ENCODE measurements at regions not wholly inside any gene's neighbourhood (a gene's known extent, or its start where the extent isn't known, plus 50 kb on each side); places are given as distances from the start of the nearest gene placed in this dataset.
A peak's percentile ranks its signal among the peaks of the same experiment; 100 is the strongest.

DNA sequence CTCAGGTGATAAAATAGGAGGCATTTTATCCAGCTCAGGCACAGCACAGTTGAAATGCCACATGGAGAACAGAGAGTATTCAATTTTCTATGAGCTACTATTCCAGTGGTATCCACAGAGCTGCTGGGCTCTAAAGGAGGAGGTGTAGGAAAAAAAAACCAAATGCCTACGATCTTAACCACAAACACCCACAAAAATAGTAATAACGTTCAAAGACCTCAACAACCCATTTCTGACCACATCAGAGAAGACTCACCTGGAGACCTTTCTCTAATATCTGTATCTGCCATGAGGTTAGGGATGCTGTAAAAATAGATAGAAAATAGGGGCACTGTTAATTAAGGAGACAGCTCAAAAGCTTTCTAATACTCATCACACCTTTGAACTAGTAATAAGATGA lies 294.6 kb upstream of the PARD3B start:
- DNase-seq (ENCODE audit: low read depth in 4 of 6, low spot score in 6 of 6), result no peak
- Histone ChIP-seq H3K27me3 (ENCODE audit: control insufficient read depth, insufficient read depth, low read length) (peaks cover 2% of the 10 kb centered on the region), H3K4me1 (ENCODE audit: control insufficient read depth, insufficient read depth, low read length) (peaks cover 11% of the 10 kb centered on the region), H3K9me3 (ENCODE audit: control insufficient read depth, insufficient read depth, low read length) (no peaks in the 10 kb centered on the region), H3K27ac (ENCODE audit: low read depth, low read length) (no peak overlapping the region), H3K36me3 (ENCODE audit: control insufficient read depth, insufficient read depth, low read length) (no peaks in the 10 kb centered on the region), H3K4me3 (ENCODE audit: low read depth, low read length) (no peak overlapping the region)
- no CpG with 5 or more reads among the region's 2 CpGs for WGBS (ENCODE audit: insufficient coverage)

DNA sequence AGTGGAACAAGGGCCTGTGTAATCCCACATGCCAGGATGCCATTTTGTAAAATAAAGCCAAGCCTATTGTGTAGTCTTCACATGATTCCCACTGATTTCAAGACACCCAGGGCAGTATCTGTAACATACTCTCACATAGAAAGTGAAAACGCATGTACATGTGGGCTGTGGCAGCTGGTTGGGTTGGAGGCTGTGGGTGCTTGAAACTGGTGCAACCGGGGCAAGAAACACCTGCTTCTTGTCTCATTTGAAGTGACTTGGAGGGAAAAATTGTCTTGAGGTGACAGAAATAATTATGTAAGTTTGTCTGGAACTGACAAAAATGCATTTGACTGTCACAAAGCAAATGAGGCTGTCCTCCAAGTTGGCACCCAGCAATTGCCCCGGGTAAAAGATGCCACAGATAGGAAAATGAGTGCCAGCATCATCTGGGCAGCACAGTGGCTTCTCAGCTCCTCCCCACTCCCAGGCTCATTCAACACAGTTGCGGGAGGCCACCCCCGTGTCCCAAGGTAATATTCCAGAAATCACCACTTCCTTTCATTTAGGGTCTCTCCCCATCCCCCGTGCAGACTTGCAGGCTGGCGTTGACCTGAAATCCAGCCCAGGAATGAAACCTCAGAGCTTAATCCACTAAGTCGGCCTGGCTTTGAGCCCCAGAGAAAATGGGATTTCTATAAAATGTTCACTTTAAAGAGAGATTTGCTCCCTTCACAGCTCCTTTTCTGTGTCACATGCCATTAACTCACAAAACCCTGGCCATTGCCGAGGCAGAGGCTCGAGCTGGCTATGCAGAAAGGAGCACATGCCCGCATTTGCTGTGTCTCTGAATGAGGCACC lies 293.9 kb upstream of the PARD3B start:
- WGBS (ENCODE audit: insufficient coverage), result 70% methylated on average over 8 of the region's 11 CpGs
- no peak for DNase-seq (ENCODE audit: low read depth in 4 of 6, low spot score in 6 of 6)
- peaks cover 2% of the 10 kb centered on the region for H3K27me3 ChIP-seq (ENCODE audit: control insufficient read depth, insufficient read depth, low read length)
- no peaks in the 10 kb centered on the region for H3K9me3 ChIP-seq (ENCODE audit: control insufficient read depth, insufficient read depth, low read length)
- no peak overlapping the region for H3K27ac ChIP-seq (ENCODE audit: low read depth, low read length)
- H3K4me3 ChIP-seq (ENCODE audit: low read depth, low read length), result no peak overlapping the region
- peaks cover 11% of the 10 kb centered on the region for H3K4me1 ChIP-seq (ENCODE audit: control insufficient read depth, insufficient read depth, low read length)
- H3K36me3 ChIP-seq (ENCODE audit: control insufficient read depth, insufficient read depth, low read length), result no peaks in the 10 kb centered on the region

DNA sequence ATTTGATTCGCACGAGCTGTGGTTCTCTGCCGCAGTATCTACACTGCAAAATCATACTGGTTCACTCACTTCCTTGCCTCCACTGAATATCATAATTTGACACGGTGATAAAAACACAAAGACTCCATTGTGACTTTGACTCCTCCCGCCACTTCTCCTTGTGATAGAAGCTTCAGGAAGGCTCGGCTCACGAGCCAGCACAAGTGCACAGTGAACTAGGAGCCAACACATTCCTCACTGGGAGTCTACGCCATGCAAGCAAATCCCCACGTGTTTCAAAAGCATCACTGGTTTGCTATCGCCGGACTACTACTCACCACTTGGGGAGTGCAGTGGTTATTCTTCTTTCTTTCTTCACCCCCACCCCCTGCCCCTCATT lies 293.3 kb upstream of the PARD3B start:
- no peak overlapping the region for H3K27ac ChIP-seq (ENCODE audit: low read depth, low read length)
- 54% methylated on average over 10 of the region's 11 CpGs for WGBS (ENCODE audit: insufficient coverage)
- no peaks in the 10 kb centered on the region for H3K9me3 ChIP-seq (ENCODE audit: control insufficient read depth, insufficient read depth, low read length)
- no peaks in the 10 kb centered on the region for H3K36me3 ChIP-seq (ENCODE audit: control insufficient read depth, insufficient read depth, low read length)
- DNase-seq (ENCODE audit: low read depth in 4 of 6, low spot score in 6 of 6), result no peak
- H3K27me3 ChIP-seq (ENCODE audit: control insufficient read depth, insufficient read depth, low read length), result peaks cover 2% of the 10 kb centered on the region
- no peak overlapping the region for H3K4me3 ChIP-seq (ENCODE audit: low read depth, low read length)
- H3K4me1 ChIP-seq (ENCODE audit: control insufficient read depth, insufficient read depth, low read length), result peaks cover 11% of the 10 kb centered on the region

DNA sequence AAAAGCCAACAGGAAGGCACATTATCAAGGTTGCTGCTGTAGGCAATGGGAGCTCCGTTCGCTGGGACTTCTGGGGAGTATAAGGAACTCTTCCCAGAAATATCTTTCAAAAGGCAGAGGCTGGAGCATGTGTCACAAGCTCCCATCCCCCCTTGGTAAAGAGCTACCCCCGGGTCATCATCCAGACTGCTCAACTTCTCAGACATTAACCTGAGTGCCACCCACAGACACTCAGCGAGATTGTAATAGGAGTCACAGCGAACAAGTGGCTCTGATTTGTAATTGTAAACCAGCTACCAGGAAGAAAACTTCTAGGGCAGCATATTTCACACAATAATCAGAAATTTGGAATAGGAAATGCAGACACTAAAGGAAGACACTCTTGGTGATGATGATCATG lies 290.2 kb upstream of the PARD3B start:
- H3K9me3 ChIP-seq (ENCODE audit: control insufficient read depth, insufficient read depth, low read length), result no peaks in the 10 kb centered on the region
- WGBS (ENCODE audit: insufficient coverage), result 100% methylated on average over 2 of the region's 5 CpGs

DNA sequence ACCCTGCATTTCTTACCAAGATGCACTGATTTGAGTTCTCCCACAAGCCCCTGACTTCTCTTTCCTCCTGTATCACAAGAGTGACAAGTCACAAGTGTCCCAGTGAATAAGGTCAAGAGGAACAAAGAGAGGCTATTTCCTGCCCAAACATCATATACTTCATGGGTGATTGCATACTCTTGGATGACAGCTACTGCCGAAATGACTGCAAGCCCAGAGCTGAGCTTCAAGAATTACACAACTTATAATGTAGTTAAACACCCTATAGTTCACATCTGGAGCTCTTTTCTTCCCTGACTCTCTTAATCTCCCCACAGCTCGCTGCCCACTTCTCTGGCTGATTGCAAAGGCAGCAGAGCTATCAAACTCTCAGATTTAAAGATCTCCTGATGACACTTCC lies 289.7 kb upstream of the PARD3B start:
- peaks cover 2% of the 10 kb centered on the region for H3K27me3 ChIP-seq (ENCODE audit: control insufficient read depth, insufficient read depth, low read length)
- H3K4me1 ChIP-seq (ENCODE audit: control insufficient read depth, insufficient read depth, low read length), result peaks cover 17% of the 10 kb centered on the region
- no peaks in the 10 kb centered on the region for H3K9me3 ChIP-seq (ENCODE audit: control insufficient read depth, insufficient read depth, low read length)
- H3K27ac ChIP-seq (ENCODE audit: low read depth, low read length), result no peak overlapping the region
- H3K36me3 ChIP-seq (ENCODE audit: control insufficient read depth, insufficient read depth, low read length), result no peaks in the 10 kb centered on the region
- no peak for DNase-seq (ENCODE audit: low read depth in 4 of 6, low spot score in 6 of 6)
- 67% methylated on average over 2 of the region's 2 CpGs for WGBS (ENCODE audit: insufficient coverage)
- H3K4me3 ChIP-seq (ENCODE audit: low read depth, low read length), result no peak overlapping the region

More for the DNA sequence above, 290.2 kb upstream of the PARD3B start:
- peaks cover 2% of the 10 kb centered on the region for H3K27me3 ChIP-seq (ENCODE audit: control insufficient read depth, insufficient read depth, low read length)
- no peak overlapping the region for H3K27ac ChIP-seq (ENCODE audit: low read depth, low read length)
- H3K4me3 ChIP-seq (ENCODE audit: low read depth, low read length), result no peak overlapping the region
- DNase-seq (ENCODE audit: low read depth in 4 of 6, low spot score in 6 of 6), result no peak
- H3K36me3 ChIP-seq (ENCODE audit: control insufficient read depth, insufficient read depth, low read length), result no peaks in the 10 kb centered on the region
- peaks cover 17% of the 10 kb centered on the region for H3K4me1 ChIP-seq (ENCODE audit: control insufficient read depth, insufficient read depth, low read length)

DNA sequence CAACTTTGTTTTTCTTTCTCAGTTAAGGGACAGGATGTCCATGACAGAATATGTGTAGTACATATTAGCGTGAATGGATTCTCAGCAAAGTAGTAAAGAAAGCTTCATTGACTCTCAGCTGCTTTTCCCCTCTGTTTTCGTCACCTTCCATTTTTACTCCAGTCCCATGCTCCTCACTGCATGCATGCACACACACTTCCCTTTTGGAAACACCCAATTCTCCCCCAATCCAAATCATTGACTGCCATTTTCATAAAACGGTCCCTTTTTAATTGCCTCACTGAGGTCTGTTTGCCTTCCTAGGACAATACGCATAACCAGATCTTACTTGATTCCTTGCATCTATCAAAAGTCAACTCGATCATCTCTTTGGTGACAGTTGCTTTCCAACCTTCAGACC lies 287.5 kb upstream of the PARD3B start:
- no peaks in the 10 kb centered on the region for H3K9me3 ChIP-seq (ENCODE audit: control insufficient read depth, insufficient read depth, low read length)
- no peaks in the 10 kb centered on the region for H3K36me3 ChIP-seq (ENCODE audit: control insufficient read depth, insufficient read depth, low read length)
- WGBS (ENCODE audit: insufficient coverage), result 92% methylated on average over 4 of the region's 5 CpGs
- no peak for DNase-seq (ENCODE audit: low read depth in 4 of 6, low spot score in 6 of 6)
- peaks cover 8% of the 10 kb centered on the region for H3K4me1 ChIP-seq (ENCODE audit: control insufficient read depth, insufficient read depth, low read length)
- no peak overlapping the region for H3K4me3 ChIP-seq (ENCODE audit: low read depth, low read length)
- peaks cover 2% of the 10 kb centered on the region for H3K27me3 ChIP-seq (ENCODE audit: control insufficient read depth, insufficient read depth, low read length)
- no peak overlapping the region for H3K27ac ChIP-seq (ENCODE audit: low read depth, low read length)

DNA sequence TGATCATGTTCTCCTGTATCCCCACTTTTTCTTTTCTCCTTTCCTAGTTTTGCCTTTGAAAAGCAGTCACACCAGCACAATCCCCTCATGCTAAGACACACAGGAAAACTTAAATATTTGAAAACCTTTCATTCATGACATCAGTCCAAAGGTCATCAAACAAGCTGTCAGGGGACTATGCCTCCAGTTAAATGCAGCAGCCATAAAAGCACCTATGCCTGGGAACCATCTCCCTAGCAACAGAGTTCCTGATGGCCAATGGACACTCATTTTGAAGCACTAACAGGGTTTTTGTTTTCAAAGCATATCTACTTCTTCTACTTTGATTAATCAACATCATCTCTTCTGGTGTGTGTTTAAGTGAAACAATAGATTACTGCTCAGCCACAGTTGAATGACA lies 286.4 kb upstream of the PARD3B start:
- peaks cover 4% of the 10 kb centered on the region for H3K27me3 ChIP-seq (ENCODE audit: control insufficient read depth, insufficient read depth, low read length)
- no peaks in the 10 kb centered on the region for H3K36me3 ChIP-seq (ENCODE audit: control insufficient read depth, insufficient read depth, low read length)

DNA sequence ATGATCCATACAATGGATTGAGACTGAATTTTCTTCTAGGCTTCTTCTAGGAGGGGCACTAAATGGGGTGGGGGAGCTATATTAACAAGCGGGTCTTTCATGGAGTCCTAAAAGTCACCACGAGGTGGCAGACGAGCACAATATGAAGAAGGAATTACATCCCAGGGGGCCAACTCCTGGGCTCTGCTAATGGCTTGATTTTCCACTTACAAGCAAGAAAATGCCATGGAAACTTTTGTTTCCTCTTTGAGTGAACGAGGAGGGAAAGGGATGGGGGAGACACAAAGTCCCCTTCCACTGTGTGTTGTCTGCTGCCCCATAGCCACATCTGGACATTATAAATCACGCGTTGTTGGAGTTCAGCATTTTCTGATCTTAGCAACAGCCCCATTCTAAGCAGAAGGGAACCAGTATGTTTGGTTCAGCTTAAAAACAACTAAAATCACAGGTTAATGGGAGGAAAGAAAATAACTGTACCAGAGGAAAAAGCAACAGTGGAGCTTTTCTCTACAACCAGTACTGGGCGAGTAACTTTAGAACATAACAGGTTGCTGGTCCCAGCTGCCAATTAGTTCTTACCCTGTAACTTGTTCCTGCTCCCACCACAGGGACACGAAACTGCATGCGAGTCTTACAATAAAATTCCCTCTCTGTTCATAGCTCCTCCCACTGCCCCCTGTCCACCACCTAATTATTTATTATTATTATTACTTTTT lies 285.0 kb upstream of the PARD3B start:
- no peaks in the 10 kb centered on the region for H3K9me3 ChIP-seq (ENCODE audit: control insufficient read depth, insufficient read depth, low read length)
- peaks cover 7% of the 10 kb centered on the region for H3K27me3 ChIP-seq (ENCODE audit: control insufficient read depth, insufficient read depth, low read length)
- peak overlapping the region; percentile 3 for H3K27ac ChIP-seq (ENCODE audit: low read depth, low read length)
- no peaks in the 10 kb centered on the region for H3K36me3 ChIP-seq (ENCODE audit: control insufficient read depth, insufficient read depth, low read length)
- peaks cover 18% of the 10 kb centered on the region for H3K4me1 ChIP-seq (ENCODE audit: control insufficient read depth, insufficient read depth, low read length)
- 6% methylated on average over 6 of the region's 9 CpGs for WGBS (ENCODE audit: insufficient coverage)
- peak in 5 of 6 donors; percentile 72 to 96 (median 82) for DNase-seq (ENCODE audit: low read depth in 4 of 6, low spot score in 6 of 6)
- no peak overlapping the region for H3K4me3 ChIP-seq (ENCODE audit: low read depth, low read length)

More for the DNA sequence above, 286.4 kb upstream of the PARD3B start:
- Histone ChIP-seq H3K9me3 (ENCODE audit: control insufficient read depth, insufficient read depth, low read length) (no peaks in the 10 kb centered on the region), H3K4me1 (ENCODE audit: control insufficient read depth, insufficient read depth, low read length) (peaks cover 8% of the 10 kb centered on the region), H3K4me3 (ENCODE audit: low read depth, low read length) (no peak overlapping the region), H3K27ac (ENCODE audit: low read depth, low read length) (no peak overlapping the region)
- no peak for DNase-seq (ENCODE audit: low read depth in 4 of 6, low spot score in 6 of 6)

DNA sequence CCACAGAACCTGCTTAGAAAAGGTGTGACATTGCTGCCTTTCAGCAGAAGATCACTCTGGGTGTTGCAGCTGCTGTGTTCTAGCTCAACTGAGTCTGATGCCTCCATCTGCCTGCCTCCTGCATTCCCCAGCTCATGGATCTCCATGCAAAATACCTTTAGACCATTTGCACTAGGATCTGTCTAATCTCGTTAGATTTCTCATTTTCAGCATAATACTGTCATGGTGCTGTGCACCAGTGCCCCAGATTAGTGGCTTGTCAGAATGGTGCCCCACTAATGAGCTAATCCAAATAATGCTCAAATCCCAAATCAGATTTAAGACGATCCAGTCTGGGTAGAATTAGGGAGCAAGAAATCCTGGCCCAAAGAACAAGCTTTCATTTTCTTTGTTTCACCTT lies 284.4 kb upstream of the PARD3B start:
- Histone ChIP-seq H3K4me1 (ENCODE audit: control insufficient read depth, insufficient read depth, low read length) (peaks cover 22% of the 10 kb centered on the region), H3K27ac (ENCODE audit: low read depth, low read length) (peak overlapping the region; percentile 0), H3K27me3 (ENCODE audit: control insufficient read depth, insufficient read depth, low read length) (peaks cover 7% of the 10 kb centered on the region), H3K4me3 (ENCODE audit: low read depth, low read length) (no peak overlapping the region), H3K9me3 (ENCODE audit: control insufficient read depth, insufficient read depth, low read length) (no peaks in the 10 kb centered on the region), H3K36me3 (ENCODE audit: control insufficient read depth, insufficient read depth, low read length) (no peaks in the 10 kb centered on the region)
- WGBS (ENCODE audit: insufficient coverage), result 67% methylated on average over 1 of the region's 2 CpGs
- no peak for DNase-seq (ENCODE audit: low read depth in 4 of 6, low spot score in 6 of 6)

DNA sequence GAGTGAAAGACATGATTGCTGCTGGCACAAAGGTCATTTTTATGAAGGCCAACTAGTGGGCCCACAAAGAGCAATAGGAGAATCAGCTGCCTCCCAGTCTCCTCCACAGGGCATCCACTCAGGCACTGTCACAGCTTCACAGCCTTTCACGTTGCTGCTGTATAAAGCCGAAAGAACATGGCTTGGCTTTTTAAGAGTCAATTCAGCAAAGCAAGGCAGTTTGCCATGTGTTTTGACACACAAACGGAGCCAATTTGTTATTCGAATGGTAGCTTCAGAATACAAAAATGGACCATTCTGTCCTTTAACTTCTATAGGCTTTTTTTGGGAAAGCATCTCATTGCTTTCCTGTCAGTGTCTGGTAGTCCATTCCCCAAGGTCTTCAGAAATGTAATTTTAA lies 283.4 kb upstream of the PARD3B start:
- no peak overlapping the region for H3K27ac ChIP-seq (ENCODE audit: low read depth, low read length)
- H3K4me3 ChIP-seq (ENCODE audit: low read depth, low read length), result no peak overlapping the region
- no peaks in the 10 kb centered on the region for H3K9me3 ChIP-seq (ENCODE audit: control insufficient read depth, insufficient read depth, low read length)
- DNase-seq (ENCODE audit: low read depth in 4 of 6, low spot score in 6 of 6), result peak in 2 of 6 donors; percentile 68 to 88
- no peaks in the 10 kb centered on the region for H3K36me3 ChIP-seq (ENCODE audit: control insufficient read depth, insufficient read depth, low read length)
- H3K4me1 ChIP-seq (ENCODE audit: control insufficient read depth, insufficient read depth, low read length), result peaks cover 24% of the 10 kb centered on the region
- WGBS (ENCODE audit: insufficient coverage), result 33% methylated on average over 4 of the region's 4 CpGs
- H3K27me3 ChIP-seq (ENCODE audit: control insufficient read depth, insufficient read depth, low read length), result peaks cover 7% of the 10 kb centered on the region

Data from spinal cord (tissue), 9 donors.